ENCODE measurements at regions not wholly inside any gene's neighbourhood (a gene's known extent, or its start where the extent isn't known, plus 50 kb on each side); places are given as distances from the start of the nearest gene placed in this dataset.

DNA sequence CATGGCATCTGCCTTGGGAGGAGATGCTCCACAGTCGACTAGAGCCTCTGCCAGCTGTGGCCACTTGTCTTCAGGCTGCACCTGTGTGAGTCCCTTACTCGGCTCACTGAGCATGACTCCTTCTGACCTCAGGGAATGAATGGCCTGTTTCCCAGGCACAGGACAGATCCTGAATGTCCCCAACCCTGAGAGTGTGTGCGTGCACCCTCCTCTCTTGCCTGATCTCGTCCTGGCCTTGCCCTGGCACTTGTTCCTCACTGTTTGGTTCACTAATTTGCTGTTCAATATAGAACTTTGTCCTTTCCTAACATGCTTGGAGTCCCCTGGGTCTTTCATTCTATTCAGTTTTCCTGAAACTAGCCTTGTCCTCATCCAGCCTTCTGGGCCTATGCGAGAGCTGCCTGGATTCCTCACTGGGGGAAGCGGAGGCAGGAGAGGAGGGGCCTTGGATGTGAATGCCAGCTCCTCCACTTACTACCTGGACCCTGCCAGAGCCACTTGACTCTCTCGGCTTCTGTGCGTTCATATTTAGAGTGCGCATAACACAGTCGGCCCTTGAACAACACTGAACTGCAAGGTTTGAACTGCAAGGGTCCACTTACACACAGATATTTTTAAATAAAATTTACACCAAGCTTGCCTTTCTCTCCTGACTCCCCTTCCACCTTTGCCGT lies 184.8 kb downstream of the ACKR3 start:
- no peak for DNase-seq (ENCODE audit: low read depth)
- H3K4me3 ChIP-seq (ENCODE audit: low read depth, low read length), result no peak overlapping the region
- TF ChIP-seq, protein P1, sequence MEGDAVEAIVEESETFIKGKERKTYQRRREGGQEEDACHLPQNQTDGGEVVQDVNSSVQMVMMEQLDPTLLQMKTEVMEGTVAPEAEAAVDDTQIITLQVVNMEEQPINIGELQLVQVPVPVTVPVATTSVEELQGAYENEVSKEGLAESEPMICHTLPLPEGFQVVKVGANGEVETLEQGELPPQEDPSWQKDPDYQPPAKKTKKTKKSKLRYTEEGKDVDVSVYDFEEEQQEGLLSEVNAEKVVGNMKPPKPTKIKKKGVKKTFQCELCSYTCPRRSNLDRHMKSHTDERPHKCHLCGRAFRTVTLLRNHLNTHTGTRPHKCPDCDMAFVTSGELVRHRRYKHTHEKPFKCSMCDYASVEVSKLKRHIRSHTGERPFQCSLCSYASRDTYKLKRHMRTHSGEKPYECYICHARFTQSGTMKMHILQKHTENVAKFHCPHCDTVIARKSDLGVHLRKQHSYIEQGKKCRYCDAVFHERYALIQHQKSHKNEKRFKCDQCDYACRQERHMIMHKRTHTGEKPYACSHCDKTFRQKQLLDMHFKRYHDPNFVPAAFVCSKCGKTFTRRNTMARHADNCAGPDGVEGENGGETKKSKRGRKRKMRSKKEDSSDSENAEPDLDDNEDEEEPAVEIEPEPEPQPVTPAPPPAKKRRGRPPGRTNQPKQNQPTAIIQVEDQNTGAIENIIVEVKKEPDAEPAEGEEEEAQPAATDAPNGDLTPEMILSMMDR (IDR thresholded peaks at IDR 0.05; ENCODE audit: insufficient read depth, low read length, poor library complexity, severe bottlenecking), result no peak

DNA sequence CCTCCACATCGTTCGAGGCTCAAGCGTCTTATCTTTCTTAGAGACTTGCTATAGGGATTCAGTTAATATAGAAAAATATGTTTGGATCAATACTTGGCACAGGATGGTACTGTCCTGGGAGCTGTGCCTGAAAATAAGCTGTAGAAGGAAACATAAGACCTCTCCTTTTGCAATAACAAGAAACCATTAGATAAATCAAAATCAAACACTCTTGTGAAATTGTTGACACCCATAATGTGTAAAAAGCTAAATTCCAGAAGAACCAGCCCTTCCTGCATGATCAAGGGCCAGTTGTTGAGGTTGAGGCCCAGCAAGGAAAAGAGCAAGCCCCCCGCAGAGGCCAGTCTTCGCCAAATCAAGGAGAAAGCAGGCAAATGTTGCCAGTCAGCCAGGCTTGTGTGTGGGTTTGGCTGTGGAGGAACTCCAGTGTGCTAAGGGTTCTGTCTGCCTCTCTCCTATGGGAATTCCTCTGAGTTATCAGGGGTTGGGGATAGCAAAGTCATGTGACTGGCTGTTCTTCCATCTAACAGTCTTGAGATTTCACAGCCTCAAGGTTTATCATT lies 185.7 kb downstream of the ACKR3 start:
- H3K4me3 ChIP-seq (ENCODE audit: low read depth, low read length), result no peak overlapping the region
- H3K27me3 ChIP-seq (ENCODE audit: control insufficient read depth, insufficient read depth, low read length), result no peaks in the 10 kb centered on the region
- no peak for DNase-seq (ENCODE audit: low read depth)
- H3K36me3 ChIP-seq (ENCODE audit: control insufficient read depth, insufficient read depth, low read length), result no peaks in the 10 kb centered on the region
- TF ChIP-seq, protein P1 (IDR thresholded peaks at IDR 0.05; ENCODE audit: insufficient read depth, low read length, poor library complexity, severe bottlenecking), result no peak

More for the DNA sequence above, 184.8 kb downstream of the ACKR3 start:
- Histone ChIP-seq H3K36me3 (ENCODE audit: control insufficient read depth, insufficient read depth, low read length) (no peaks in the 10 kb centered on the region), H3K27me3 (ENCODE audit: control insufficient read depth, insufficient read depth, low read length) (no peaks in the 10 kb centered on the region)

DNA sequence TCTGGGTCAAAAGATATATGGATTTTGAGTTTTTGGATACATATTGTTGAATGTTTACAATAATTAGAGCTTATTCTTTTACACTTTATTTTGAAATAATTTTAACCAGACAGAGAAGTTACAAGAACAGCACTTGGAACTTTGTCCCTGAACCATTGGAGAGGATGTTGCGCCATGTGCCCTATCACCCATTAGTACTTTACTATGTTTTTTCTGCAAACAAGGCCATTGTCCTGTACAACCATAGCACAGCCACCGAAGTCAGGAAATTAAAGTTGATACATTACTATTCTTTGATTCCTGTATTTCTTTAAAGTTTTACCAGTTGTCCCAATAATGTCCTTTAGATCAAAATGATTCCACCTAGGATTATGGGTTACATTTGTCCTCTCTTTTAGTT lies 188.8 kb downstream of the ACKR3 start:
- H3K27me3 ChIP-seq (ENCODE audit: control insufficient read depth, insufficient read depth, low read length), result no peaks in the 10 kb centered on the region
- no peak for DNase-seq (ENCODE audit: low read depth)
- H3K36me3 ChIP-seq (ENCODE audit: control insufficient read depth, insufficient read depth, low read length), result no peaks in the 10 kb centered on the region
- no peak overlapping the region for H3K4me3 ChIP-seq (ENCODE audit: low read depth, low read length)
- TF ChIP-seq, protein P1 (IDR thresholded peaks at IDR 0.05; ENCODE audit: insufficient read depth, low read length, poor library complexity, severe bottlenecking), result no peak

DNA sequence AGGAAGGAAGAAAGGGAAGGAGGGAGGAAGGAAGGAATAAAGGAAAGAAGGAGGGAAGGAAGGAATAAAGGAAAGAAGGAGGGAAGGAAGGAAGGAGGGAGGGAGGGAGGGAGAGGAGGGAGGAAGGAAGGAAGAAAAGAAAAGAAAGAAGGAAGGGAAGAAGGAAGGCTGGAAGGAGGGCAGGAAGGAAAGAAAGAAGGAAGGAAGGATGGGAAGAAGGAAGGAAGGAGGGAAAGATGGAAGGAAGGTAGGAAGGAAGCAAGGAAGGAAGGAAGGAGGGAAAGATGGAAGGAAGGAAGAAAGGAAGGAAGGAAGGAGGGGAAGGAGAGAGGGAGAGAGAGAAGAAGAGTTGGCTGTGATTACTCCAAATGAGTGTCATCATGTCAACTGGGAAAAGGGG lies 190.6 kb downstream of the ACKR3 start:
- no peak for DNase-seq (ENCODE audit: low read depth)
- TF ChIP-seq, protein P1 (IDR thresholded peaks at IDR 0.05; ENCODE audit: insufficient read depth, low read length, poor library complexity, severe bottlenecking), result no peak
- Histone ChIP-seq H3K4me3 (ENCODE audit: low read depth, low read length) (no peak overlapping the region), H3K27me3 (ENCODE audit: control insufficient read depth, insufficient read depth, low read length) (no peaks in the 10 kb centered on the region), H3K36me3 (ENCODE audit: control insufficient read depth, insufficient read depth, low read length) (no peaks in the 10 kb centered on the region)

DNA sequence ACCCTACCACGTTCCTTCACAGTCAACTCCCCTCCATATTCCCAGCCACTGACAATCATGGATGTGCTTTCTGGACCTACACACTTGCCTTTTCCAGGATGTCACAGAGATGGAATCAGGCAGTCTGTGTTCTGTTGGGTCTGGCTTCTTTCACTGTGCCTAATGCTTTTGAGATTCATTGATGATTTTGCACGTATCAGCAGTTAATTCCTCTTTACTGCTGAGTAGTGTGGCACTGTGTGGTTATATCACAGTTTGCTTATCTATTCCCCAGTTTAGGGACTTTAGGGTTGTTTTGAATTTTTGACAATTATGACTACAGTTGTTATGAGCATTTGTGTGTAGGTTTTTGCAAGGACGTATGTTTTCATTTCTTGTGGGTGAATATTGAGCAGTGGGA lies 191.7 kb downstream of the ACKR3 start:
- TF ChIP-seq, protein P1 (IDR thresholded peaks at IDR 0.05; ENCODE audit: insufficient read depth, low read length, poor library complexity, severe bottlenecking), result no peak
- no peaks in the 10 kb centered on the region for H3K27me3 ChIP-seq (ENCODE audit: control insufficient read depth, insufficient read depth, low read length)
- H3K4me3 ChIP-seq (ENCODE audit: low read depth, low read length), result no peak overlapping the region
- no peaks in the 10 kb centered on the region for H3K36me3 ChIP-seq (ENCODE audit: control insufficient read depth, insufficient read depth, low read length)
- DNase-seq (ENCODE audit: low read depth), result no peak

DNA sequence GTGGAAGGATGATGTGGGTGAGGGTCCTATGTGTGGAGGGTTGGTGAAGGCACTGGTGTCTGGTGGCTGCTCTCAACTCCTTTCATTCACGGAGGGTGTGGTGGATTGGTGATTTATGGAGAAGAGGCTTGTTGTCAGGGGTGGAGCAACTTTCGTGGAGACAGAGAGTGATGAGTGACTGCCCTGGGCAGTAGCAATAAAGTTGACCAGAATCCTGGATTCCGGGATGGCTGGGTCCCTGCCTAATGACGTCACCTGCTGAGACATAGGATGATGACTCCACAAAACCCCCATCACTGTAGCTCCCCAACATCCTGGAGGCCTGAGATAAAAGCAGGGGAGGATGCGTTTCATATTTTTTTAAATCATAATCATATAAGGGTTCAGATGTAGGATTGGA lies 193.0 kb downstream of the ACKR3 start:
- no peak for DNase-seq (ENCODE audit: low read depth)
- H3K36me3 ChIP-seq (ENCODE audit: control insufficient read depth, insufficient read depth, low read length), result no peaks in the 10 kb centered on the region
- H3K27me3 ChIP-seq (ENCODE audit: control insufficient read depth, insufficient read depth, low read length), result no peaks in the 10 kb centered on the region
- no peak overlapping the region for H3K4me3 ChIP-seq (ENCODE audit: low read depth, low read length)
- TF ChIP-seq, protein P1 (IDR thresholded peaks at IDR 0.05; ENCODE audit: insufficient read depth, low read length, poor library complexity, severe bottlenecking), result no peak
